GM12878 (cell line): ENCODE measurements at regions not wholly inside any gene's neighbourhood (a gene's known extent, or its start where the extent isn't known, plus 50 kb on each side); places are given as distances from the start of the nearest gene placed in this dataset.

ENCODE experiments used
- ATAC-seq: fragments of 200-7000 bp; cut with Tn5 transposase; 3 replicates; pipeline ENCODE4 v1.9.1; 2020; ENCODE audit warnings: mild to moderate bottlenecking, moderate library complexity
- BruUV-seq: library from RNA; stranded (reverse); fragments of 400-500 nt; replicated peaks from 2 replicates; lab custom pipeline; 2021; lab: Mats Ljungman, UMichigan
- CTCF ChIA-PET: fragments of 300-600 bp; sonication (Branson Sonifier 250); formaldehyde crosslinking; extraction: SDS; loops from one replicate; lab custom pipeline; 2021; ENCODE audit warnings: inconsistent platforms; lab: Yijun Ruan, JAX
- POLR2A ChIA-PET: fragments of 350-600 bp; formaldehyde crosslinking; extraction: SDS; loops from one replicate; lab custom pipeline; 2021; ENCODE audit warnings: inconsistent platforms; lab: Charles Lee
- RAD21 ChIA-PET: fragments of 300-600 bp; sonication (Branson Sonifier 250); formaldehyde crosslinking; loops from one replicate; lab custom pipeline; 2023; ENCODE audit warnings: antibody characterized with exemption; ENCODE audit not compliant: unreplicated experiment; lab: Charles Lee
- SMC1A ChIA-PET: fragments of 300-600 bp; sonication (Branson Sonifier 250); formaldehyde crosslinking; loops from one replicate; lab custom pipeline; 2023; ENCODE audit not compliant: unreplicated experiment, uncharacterized antibody; lab: Charles Lee
- DNase-seq: peaks from one replicate; pipeline ENCODE4 v3.0.0-alpha.2; 2011; ENCODE audit warnings: low read depth, low spot score
- FAIRE-seq: peaks from 3 replicates; lab custom pipeline; 2011; peaks lifted over from hg19 to GRCh38; lab: Jason Lieb, UNC
- H2AFZ ChIP-seq: 2 replicates; pipeline ENCODE4 v1.6.0; 2011; ENCODE audit warnings: low read depth, low read length, control low read depth; ENCODE audit not compliant: control insufficient read depth
- H3K27ac ChIP-seq: 2 replicates; pipeline ENCODE4 v1.5.1; 2011; ENCODE audit warnings: control low read depth; ENCODE audit not compliant: control insufficient read depth, insufficient read depth
- H3K27me3 ChIP-seq, 2 experiments: replicated peaks in 1 of 2; 2 replicates each; pipeline versions ENCODE4 v1.6.0 to v1.6.1; 2011; ENCODE audit warnings: low read length in 1 of 2; ENCODE audit not compliant: control insufficient read depth in 2 of 2, insufficient read depth in 2 of 2
- H3K36me3 ChIP-seq, 2 experiments: 2 replicates each; pipeline ENCODE4 v1.5.1; 2011; ENCODE audit warnings: low read length in 1 of 2; ENCODE audit not compliant: control insufficient read depth in 2 of 2, insufficient read depth in 2 of 2
- H3K4me1 ChIP-seq: 2 replicates; pipeline ENCODE4 v1.6.1; 2011; ENCODE audit warnings: mild to moderate bottlenecking, low read length, moderate library complexity, mixed read lengths; ENCODE audit not compliant: control insufficient read depth, insufficient read depth
- H3K4me2 ChIP-seq: 2 replicates; pipeline ENCODE4 v1.6.0; 2011; ENCODE audit warnings: control low read depth; ENCODE audit not compliant: control insufficient read depth, insufficient read depth
- H3K4me3 ChIP-seq: fragments of 200-600 bp; sonication (generic); 2 replicates; pipeline ENCODE4 v1.5.1; 2016
- H3K79me2 ChIP-seq: 2 replicates; pipeline ENCODE4 v1.6.0; 2011; ENCODE audit warnings: low read length; ENCODE audit not compliant: control insufficient read depth, insufficient read depth
- H3K9ac ChIP-seq: 2 replicates; pipeline ENCODE4 v1.8.0; 2011; ENCODE audit warnings: low read length, control low read depth, mixed read lengths; ENCODE audit not compliant: control insufficient read depth, insufficient read depth
- H3K9me3 ChIP-seq: replicated peaks from 3 replicates; pipeline ENCODE4 v1.5.1; 2011; ENCODE audit warnings: mild to moderate bottlenecking, low read length; ENCODE audit not compliant: control insufficient read depth, insufficient read depth
- H4K20me1 ChIP-seq: 2 replicates; pipeline ENCODE4 v1.6.0; 2011; ENCODE audit not compliant: control insufficient read depth, insufficient read depth
- BRCA1 ChIP-seq: IDR thresholded peaks from 2 replicates; pipeline ENCODE4 v1.6.1; 2011; ENCODE audit warnings: low read depth, low read length, improper control_type of control experiment
- HDGF ChIP-seq: fragments of 450-650 bp; IDR thresholded peaks from 2 replicates; pipeline ENCODE4 v1.6.1; 2016; ENCODE audit warnings: antibody characterized with exemption
- MTA3 ChIP-seq: IDR thresholded peaks from 2 replicates; pipeline ENCODE4 v1.6.1; 2012; ENCODE audit warnings: low read length, inconsistent platforms, borderline replicate concordance
- PRDM15 ChIP-seq: fragments of 450-650 bp; formaldehyde crosslinking; IDR thresholded peaks from 2 replicates; pipeline ENCODE4 v1.4.0; 2020; ENCODE audit warnings: mild to moderate bottlenecking, moderate library complexity
- WGBS: methylation state at CpG from one replicate; pipeline ENCODE4 v1.1.6; 2016; ENCODE audit warnings: low lambda C conversion rate; ENCODE audit not compliant: insufficient replicate concordance, insufficient coverage; ENCODE audit errors: missing lambda C conversion rate; 5-methylcytosine and 5-hydroxymethylcytosine counted together
- in situ Hi-C: fragments of 300-500 bp; cut with MboI; formaldehyde crosslinking; loops from 9 replicates; pipeline ENCODE4 v1.14.3; 2018; ENCODE audit warnings: mixed read lengths
- intact Hi-C: fragments of 100-400 bp; cut with micrococcal nuclease; formaldehyde crosslinking; loops from one replicate; pipeline ENCODE4 v1.14.2; 2022; ENCODE audit not compliant: unreplicated experiment
- TF ChIP-seq, protein P1 (sequence below): fragments of 450-650 bp; IDR thresholded peaks from 2 replicates; pipeline ENCODE4 v1.6.1; 2017; ENCODE audit warnings: mild to moderate bottlenecking, moderate library complexity
- TF ChIP-seq, protein P2 (sequence below): fragments of 450-650 bp; IDR thresholded peaks from 2 replicates; pipeline ENCODE4 v1.6.1; 2017; ENCODE audit warnings: mild to moderate bottlenecking, low read depth, inconsistent platforms; ENCODE audit not compliant: poor library complexity, severe bottlenecking
- TF ChIP-seq, protein P3 (sequence below): fragments of 450-650 bp; formaldehyde crosslinking; IDR thresholded peaks from 2 replicates; pipeline ENCODE4 v1.5.0; 2022; ENCODE audit warnings: mild to moderate bottlenecking, missing genetic modification characterization

DNA sequence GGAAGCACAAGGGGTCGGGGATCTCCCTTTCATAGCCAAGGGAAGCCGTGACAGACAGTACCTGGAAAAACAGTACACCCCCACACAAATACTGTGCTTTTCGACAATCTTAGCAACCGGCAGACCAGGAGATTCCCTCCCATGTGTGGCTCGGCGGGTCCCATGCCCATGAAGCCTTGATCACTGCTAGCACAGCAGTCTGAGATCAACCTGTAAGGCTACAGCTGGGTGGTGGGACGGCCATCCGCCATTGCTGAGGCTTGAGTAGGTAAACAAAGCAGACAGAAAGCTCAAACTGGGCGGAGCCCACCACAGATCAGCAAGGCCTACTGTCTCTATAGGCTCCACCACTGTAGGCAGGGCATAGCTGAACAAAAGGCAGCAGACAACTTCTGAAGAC is 180.2 kb upstream of the SOX6 start (continued):
- TF ChIP-seq, protein P1, sequence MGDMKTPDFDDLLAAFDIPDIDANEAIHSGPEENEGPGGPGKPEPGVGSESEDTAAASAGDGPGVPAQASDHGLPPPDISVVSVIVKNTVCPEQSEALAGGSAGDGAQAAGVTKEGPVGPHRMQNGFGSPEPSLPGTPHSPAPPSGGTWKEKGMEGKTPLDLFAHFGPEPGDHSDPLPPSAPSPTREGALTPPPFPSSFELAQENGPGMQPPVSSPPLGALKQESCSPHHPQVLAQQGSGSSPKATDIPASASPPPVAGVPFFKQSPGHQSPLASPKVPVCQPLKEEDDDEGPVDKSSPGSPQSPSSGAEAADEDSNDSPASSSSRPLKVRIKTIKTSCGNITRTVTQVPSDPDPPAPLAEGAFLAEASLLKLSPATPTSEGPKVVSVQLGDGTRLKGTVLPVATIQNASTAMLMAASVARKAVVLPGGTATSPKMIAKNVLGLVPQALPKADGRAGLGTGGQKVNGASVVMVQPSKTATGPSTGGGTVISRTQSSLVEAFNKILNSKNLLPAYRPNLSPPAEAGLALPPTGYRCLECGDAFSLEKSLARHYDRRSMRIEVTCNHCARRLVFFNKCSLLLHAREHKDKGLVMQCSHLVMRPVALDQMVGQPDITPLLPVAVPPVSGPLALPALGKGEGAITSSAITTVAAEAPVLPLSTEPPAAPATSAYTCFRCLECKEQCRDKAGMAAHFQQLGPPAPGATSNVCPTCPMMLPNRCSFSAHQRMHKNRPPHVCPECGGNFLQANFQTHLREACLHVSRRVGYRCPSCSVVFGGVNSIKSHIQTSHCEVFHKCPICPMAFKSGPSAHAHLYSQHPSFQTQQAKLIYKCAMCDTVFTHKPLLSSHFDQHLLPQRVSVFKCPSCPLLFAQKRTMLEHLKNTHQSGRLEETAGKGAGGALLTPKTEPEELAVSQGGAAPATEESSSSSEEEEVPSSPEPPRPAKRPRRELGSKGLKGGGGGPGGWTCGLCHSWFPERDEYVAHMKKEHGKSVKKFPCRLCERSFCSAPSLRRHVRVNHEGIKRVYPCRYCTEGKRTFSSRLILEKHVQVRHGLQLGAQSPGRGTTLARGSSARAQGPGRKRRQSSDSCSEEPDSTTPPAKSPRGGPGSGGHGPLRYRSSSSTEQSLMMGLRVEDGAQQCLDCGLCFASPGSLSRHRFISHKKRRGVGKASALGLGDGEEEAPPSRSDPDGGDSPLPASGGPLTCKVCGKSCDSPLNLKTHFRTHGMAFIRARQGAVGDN, result no peak
- no peak for TF ChIP-seq MTA3
- TF ChIP-seq, protein P2, sequence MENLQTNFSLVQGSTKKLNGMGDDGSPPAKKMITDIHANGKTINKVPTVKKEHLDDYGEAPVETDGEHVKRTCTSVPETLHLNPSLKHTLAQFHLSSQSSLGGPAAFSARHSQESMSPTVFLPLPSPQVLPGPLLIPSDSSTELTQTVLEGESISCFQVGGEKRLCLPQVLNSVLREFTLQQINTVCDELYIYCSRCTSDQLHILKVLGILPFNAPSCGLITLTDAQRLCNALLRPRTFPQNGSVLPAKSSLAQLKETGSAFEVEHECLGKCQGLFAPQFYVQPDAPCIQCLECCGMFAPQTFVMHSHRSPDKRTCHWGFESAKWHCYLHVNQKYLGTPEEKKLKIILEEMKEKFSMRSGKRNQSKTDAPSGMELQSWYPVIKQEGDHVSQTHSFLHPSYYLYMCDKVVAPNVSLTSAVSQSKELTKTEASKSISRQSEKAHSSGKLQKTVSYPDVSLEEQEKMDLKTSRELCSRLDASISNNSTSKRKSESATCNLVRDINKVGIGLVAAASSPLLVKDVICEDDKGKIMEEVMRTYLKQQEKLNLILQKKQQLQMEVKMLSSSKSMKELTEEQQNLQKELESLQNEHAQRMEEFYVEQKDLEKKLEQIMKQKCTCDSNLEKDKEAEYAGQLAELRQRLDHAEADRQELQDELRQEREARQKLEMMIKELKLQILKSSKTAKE, result no peak
- TF ChIP-seq, all 136 proteins: peak for 0

DNA sequence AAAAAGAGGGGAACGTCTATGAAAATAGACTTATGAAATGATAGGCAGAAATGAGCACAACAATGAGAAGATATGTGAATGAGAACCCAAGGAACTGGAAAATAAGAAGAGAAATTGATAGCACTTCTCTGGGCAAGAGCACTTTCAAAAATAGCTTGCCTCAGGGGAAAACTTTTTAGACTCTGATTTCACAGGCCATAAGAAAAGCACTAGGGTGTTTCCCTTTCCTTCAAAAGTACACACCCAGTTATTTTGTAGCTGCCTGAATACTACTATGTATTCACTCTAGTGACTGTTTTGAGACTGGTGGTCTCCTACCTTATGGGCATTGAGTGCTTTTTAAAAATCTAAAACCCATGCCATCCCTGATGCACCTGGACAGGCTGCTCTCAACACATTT is 172.3 kb upstream of the SOX6 start:
- SMC1A ChIA-PET, result no interaction called here
- intact Hi-C loops (no loop called here), in situ Hi-C loops (no loop called here)
- no peaks in the 10 kb centered on the region for H3K79me2 ChIP-seq
- RAD21 ChIA-PET, result no interaction called here
- POLR2A ChIA-PET, result no interaction called here
- CTCF ChIA-PET, result no interaction called here
- no TSS peak for BruUV-seq
- H2AFZ ChIP-seq, result no peak overlapping the region
- H3K27me3 ChIP-seq, result no peaks in the 10 kb centered on the region
- H3K9ac ChIP-seq, result no peak overlapping the region
- no peaks in the 10 kb centered on the region for H3K36me3 ChIP-seq
- WGBS, result 0% methylated on average over 1 of the region's 1 CpG
- FAIRE-seq (no peak), DNase-seq (no peak), ATAC-seq (no peak)
- no peak overlapping the region for H3K4me3 ChIP-seq
- no peak overlapping the region for H3K4me2 ChIP-seq
- H3K9me3 ChIP-seq, result no peaks in the 10 kb centered on the region
- H3K4me1 ChIP-seq, result no peaks in the 10 kb centered on the region
- no peak overlapping the region for H3K27ac ChIP-seq
- no peaks in the 10 kb centered on the region for H4K20me1 ChIP-seq
- TF ChIP-seq PRDM15 (CRISPR knock-in tag) (no peak), BRCA1 (no peak), HDGF (no peak)
- TF ChIP-seq, protein P3, sequence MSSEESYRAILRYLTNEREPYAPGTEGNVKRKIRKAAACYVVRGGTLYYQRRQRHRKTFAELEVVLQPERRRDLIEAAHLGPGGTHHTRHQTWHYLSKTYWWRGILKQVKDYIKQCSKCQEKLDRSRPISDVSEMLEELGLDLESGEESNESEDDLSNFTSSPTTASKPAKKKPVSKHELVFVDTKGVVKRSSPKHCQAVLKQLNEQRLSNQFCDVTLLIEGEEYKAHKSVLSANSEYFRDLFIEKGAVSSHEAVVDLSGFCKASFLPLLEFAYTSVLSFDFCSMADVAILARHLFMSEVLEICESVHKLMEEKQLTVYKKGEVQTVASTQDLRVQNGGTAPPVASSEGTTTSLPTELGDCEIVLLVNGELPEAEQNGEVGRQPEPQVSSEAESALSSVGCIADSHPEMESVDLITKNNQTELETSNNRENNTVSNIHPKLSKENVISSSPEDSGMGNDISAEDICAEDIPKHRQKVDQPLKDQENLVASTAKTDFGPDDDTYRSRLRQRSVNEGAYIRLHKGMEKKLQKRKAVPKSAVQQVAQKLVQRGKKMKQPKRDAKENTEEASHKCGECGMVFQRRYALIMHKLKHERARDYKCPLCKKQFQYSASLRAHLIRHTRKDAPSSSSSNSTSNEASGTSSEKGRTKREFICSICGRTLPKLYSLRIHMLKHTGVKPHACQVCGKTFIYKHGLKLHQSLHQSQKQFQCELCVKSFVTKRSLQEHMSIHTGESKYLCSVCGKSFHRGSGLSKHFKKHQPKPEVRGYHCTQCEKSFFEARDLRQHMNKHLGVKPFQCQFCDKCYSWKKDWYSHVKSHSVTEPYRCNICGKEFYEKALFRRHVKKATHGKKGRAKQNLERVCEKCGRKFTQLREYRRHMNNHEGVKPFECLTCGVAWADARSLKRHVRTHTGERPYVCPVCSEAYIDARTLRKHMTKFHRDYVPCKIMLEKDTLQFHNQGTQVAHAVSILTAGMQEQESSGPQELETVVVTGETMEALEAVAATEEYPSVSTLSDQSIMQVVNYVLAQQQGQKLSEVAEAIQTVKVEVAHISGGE (CRISPR knock-in tag), result no peak
